Activated CD4-positive, alpha-beta memory T cell treated with anti-CD3 and anti-CD28 coated beads, Interleukin-2, amount 10 ng/mL, durations not matched to agents 7 days and 5 days (primary cell): ENCODE measurements at regions not wholly inside any gene's neighbourhood (a gene's known extent, or its start where the extent isn't known, plus 50 kb on each side); places are given as distances from the start of the nearest gene placed in this dataset.
"Not testable (repeated sequence)": the region's sequence is repeated elsewhere in the genome, so short reads cannot be mapped to it uniquely, and the experiment has no call there.

Source experiments
- CTCF ChIA-PET: fragments of 350-600 bp; sonication (Branson Sonifier 250); formaldehyde crosslinking; loops from one replicate; lab custom pipeline; 2021; ENCODE audit warnings: antibody characterized with exemption, inconsistent platforms; lab: Charles Lee
- POLR2A ChIA-PET: fragments of 350-600 bp; sonication (Branson Sonifier 250); formaldehyde crosslinking; loops from one replicate; lab custom pipeline; 2021; ENCODE audit warnings: antibody characterized with exemption; lab: Charles Lee
- DNase-seq: peaks from one replicate; pipeline ENCODE4 v3.0.0-alpha.2; 2020
- H3K27ac Mint-ChIP-seq: one replicate; pipeline ENCODE4 v1.8.0; 2021; ENCODE audit warnings: mild to moderate bottlenecking, mixed read lengths
- H3K27me3 Mint-ChIP-seq: one replicate; pipeline ENCODE4 v1.8.0; 2021; ENCODE audit warnings: mixed read lengths
- H3K36me3 Mint-ChIP-seq: one replicate; pipeline ENCODE4 v1.8.0; 2021; ENCODE audit warnings: low read depth, mixed read lengths
- H3K4me1 Mint-ChIP-seq: one replicate; pipeline ENCODE4 v1.8.0; 2021; ENCODE audit warnings: mixed read lengths
- H3K4me3 Mint-ChIP-seq: one replicate; pipeline ENCODE4 v1.8.0; 2021; ENCODE audit warnings: mild to moderate bottlenecking, mixed read lengths
- H3K9me3 Mint-ChIP-seq: one replicate; pipeline ENCODE4 v1.8.0; 2021; ENCODE audit warnings: mixed read lengths

GRCh38 chr1:98575955-98576354 is 85.6 kb upstream of the SNX7 start:
- no peaks in the 10 kb centered on the region for H3K4me1 Mint-ChIP-seq
- ChIA-PET POLR2A (no interaction called here), CTCF (no interaction called here)
- no peak overlapping the region for H3K4me3 Mint-ChIP-seq
- no peak overlapping the region for H3K27ac Mint-ChIP-seq
- no peaks in the 10 kb centered on the region for H3K36me3 Mint-ChIP-seq
- DNase-seq, result no peak
- no peaks in the 10 kb centered on the region for H3K9me3 Mint-ChIP-seq
- no peaks in the 10 kb centered on the region for H3K27me3 Mint-ChIP-seq

DNA sequence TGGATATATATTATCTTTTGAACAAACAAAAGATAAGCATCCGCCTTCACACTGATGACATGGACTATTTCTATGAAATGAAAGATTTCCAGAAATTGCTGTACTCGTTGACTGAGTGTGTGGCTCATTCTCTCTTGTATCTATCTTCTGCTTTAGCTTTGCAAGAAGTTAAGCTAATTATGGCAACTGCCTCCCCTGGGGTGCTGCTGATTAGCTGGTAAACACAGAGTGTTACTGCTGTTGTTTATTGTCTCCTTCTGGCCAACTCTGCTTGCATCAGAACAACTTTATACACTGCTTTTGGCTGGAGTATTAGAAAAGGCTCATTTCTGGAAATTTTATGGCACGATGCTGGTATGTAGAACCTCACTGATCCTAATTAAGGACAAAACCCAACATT is 95.6 kb upstream of the SNX7 start:
- ChIA-PET POLR2A (no interaction called here), CTCF (no interaction called here)
- DNase-seq, result no peak
- Mint-ChIP-seq H3K4me1 (no peaks in the 10 kb centered on the region), H3K36me3 (no peaks in the 10 kb centered on the region), H3K27ac (no peak overlapping the region), H3K27me3 (no peaks in the 10 kb centered on the region), H3K9me3 (peaks cover 9% of the 10 kb centered on the region), H3K4me3 (no peak overlapping the region)

GRCh38 chr1:98559291-98559690 is 102.2 kb upstream of the SNX7 start:
- ChIA-PET POLR2A (no interaction called here), CTCF (no interaction called here)
- DNase-seq, result no peak
- no peak overlapping the region for H3K27ac Mint-ChIP-seq
- H3K4me3 Mint-ChIP-seq, result no peak overlapping the region
- no peaks in the 10 kb centered on the region for H3K36me3 Mint-ChIP-seq
- no peaks in the 10 kb centered on the region for H3K27me3 Mint-ChIP-seq
- no peaks in the 10 kb centered on the region for H3K4me1 Mint-ChIP-seq
- peaks cover 9% of the 10 kb centered on the region for H3K9me3 Mint-ChIP-seq

GRCh38 chr1:98557895-98558294 is 103.6 kb upstream of the SNX7 start:
- H3K27me3 Mint-ChIP-seq, result no peaks in the 10 kb centered on the region
- no peaks in the 10 kb centered on the region for H3K36me3 Mint-ChIP-seq
- no peak for DNase-seq
- H3K27ac Mint-ChIP-seq, result no peak overlapping the region
- no peaks in the 10 kb centered on the region for H3K4me1 Mint-ChIP-seq
- ChIA-PET CTCF (no interaction called here), POLR2A (no interaction called here)
- H3K9me3 Mint-ChIP-seq, result peaks cover 4% of the 10 kb centered on the region
- H3K4me3 Mint-ChIP-seq, result no peak overlapping the region

- no peak overlapping the region for H3K27ac Mint-ChIP-seq
- ChIA-PET CTCF (no interaction called here), POLR2A (no interaction called here)
- no peaks in the 10 kb centered on the region for H3K9me3 Mint-ChIP-seq
- H3K4me1 Mint-ChIP-seq, result no peaks in the 10 kb centered on the region
- H3K36me3 Mint-ChIP-seq, result no peaks in the 10 kb centered on the region
- H3K27me3 Mint-ChIP-seq, result no peaks in the 10 kb centered on the region
- DNase-seq, result no peak
- H3K4me3 Mint-ChIP-seq, result no peak overlapping the region
These were observed 104.9 kb upstream of the SNX7 start for GRCh38 chr1:98556521-98557158.

DNA sequence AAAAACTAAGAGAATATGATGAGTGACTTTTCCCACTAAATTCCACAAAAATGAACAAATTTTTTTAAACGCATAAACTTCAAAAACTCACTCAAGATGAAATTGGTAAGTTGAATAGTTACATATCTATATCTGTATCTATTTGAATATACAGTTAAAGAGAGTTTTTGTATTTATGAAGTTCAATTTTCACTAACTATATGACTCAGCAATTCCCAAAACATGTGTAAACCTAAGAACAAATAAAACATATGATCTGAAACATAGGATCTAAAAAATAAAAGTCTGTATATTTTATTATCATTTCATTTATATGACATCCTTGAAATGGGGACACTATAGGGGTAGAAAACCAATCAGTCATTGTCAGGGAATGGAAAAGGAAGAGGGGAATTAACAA is 105.7 kb upstream of the SNX7 start:
- CTCF ChIA-PET, result no interaction called here
- Mint-ChIP-seq H3K27ac (no peak overlapping the region), H3K4me3 (no peak overlapping the region), H3K36me3 (no peaks in the 10 kb centered on the region), H3K9me3 (no peaks in the 10 kb centered on the region), H3K27me3 (no peaks in the 10 kb centered on the region), H3K4me1 (no peaks in the 10 kb centered on the region)
- POLR2A ChIA-PET, result no interaction called here
- no peak for DNase-seq

- H3K36me3 Mint-ChIP-seq, H3K27me3 Mint-ChIP-seq, CTCF ChIA-PET, H3K27ac Mint-ChIP-seq, H3K4me1 Mint-ChIP-seq, DNase-seq, POLR2A ChIA-PET, H3K9me3 Mint-ChIP-seq, H3K4me3 Mint-ChIP-seq: not testable (repeated sequence)
These were observed 108.9 kb upstream of the SNX7 start for GRCh38 chr1:98552576-98553074.

DNA sequence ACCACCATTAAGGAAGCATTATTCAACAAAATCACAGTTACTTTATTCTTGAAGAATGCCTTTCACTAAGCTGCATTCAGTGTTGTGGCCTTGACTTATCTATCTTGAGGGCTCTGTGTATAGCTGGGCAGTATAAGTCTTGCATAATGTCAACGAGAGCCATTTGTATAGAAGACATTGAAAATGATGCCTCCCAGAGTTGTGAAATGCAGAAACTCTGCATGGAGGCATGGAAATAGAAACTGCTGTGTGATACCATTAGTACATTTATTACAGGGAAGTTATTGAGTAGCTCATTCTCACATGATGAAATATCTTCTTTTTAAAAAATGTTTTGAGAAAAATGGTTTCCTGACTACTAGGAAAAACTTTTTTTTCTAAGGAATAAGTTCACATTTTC is 111.4 kb upstream of the SNX7 start:
- DNase-seq, result no peak
- Mint-ChIP-seq H3K27me3 (no peaks in the 10 kb centered on the region), H3K36me3 (no peaks in the 10 kb centered on the region), H3K9me3 (no peaks in the 10 kb centered on the region), H3K4me3 (no peak overlapping the region), H3K27ac (no peak overlapping the region), H3K4me1 (no peaks in the 10 kb centered on the region)
- ChIA-PET POLR2A (no interaction called here), CTCF (no interaction called here)

DNA sequence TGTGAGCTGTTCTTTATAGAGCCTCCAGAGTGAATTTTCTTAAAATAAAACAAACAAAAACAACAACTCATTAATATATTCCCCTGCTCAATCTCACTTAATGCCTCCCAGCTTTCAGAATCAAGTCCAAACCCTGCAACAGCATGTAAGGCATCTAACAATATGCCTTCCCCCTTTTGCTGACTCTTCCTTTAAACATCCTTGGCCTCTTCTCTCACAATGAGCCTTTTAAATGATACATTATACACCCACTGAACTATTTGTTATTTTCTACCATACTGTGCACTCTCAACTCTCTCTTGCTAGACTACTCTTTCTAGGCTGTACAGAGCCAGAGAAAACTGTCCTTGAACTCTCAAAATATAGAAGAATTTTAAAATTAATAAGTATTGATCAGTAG is 115.2 kb upstream of the SNX7 start:
- ChIA-PET CTCF (no interaction called here), POLR2A (no interaction called here)
- no peaks in the 10 kb centered on the region for H3K9me3 Mint-ChIP-seq
- DNase-seq, result no peak
- H3K27me3 Mint-ChIP-seq, result no peaks in the 10 kb centered on the region
- no peaks in the 10 kb centered on the region for H3K4me1 Mint-ChIP-seq
- H3K36me3 Mint-ChIP-seq, result no peaks in the 10 kb centered on the region
- no peak overlapping the region for H3K4me3 Mint-ChIP-seq
- H3K27ac Mint-ChIP-seq, result no peak overlapping the region

DNA sequence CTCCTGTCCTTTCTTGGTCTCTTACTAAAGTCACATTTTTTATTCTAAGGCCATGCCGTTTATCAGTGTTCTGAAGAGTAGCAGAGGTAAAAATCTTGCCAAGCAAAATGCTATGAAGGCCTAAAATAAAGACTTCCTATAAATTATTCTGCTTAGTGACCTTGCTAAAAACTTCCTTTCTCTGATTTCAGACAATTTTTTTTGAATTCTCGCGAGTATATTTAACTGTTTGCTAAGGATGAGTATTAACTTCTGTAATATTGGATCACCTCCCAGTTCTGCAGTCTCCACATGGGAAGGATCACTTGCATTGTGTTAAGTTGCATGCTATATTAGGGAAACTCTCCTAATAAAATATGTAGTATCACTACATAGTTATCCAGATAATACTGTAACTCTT is 123.4 kb upstream of the SNX7 start:
- no peaks in the 10 kb centered on the region for H3K27me3 Mint-ChIP-seq
- no peak for DNase-seq
- H3K9me3 Mint-ChIP-seq, result peaks cover 3% of the 10 kb centered on the region
- ChIA-PET POLR2A (no interaction called here), CTCF (no interaction called here)
- no peak overlapping the region for H3K27ac Mint-ChIP-seq
- no peaks in the 10 kb centered on the region for H3K36me3 Mint-ChIP-seq
- H3K4me1 Mint-ChIP-seq, result no peaks in the 10 kb centered on the region
- H3K4me3 Mint-ChIP-seq, result no peak overlapping the region

DNA sequence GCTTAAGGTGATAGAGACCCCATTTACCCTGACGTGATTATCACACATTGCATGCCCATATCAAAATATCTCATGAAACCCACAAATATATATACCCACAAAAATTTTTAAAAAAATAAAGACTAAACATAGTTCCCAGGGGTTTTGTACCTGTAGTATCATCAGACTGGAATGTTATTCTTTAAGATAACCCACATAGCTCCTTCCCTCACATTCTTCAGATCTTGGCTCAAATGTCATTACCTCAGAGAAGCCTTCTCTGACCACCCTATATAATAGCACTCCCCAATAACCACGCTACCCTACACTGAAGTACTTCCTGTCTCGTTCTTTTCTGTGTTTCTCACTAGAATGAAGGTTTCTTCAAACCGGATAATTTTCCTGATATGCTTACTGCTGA is 138.3 kb upstream of the SNX7 start:
- DNase-seq, result no peak
- Mint-ChIP-seq H3K36me3 (no peaks in the 10 kb centered on the region), H3K27me3 (no peaks in the 10 kb centered on the region), H3K4me1 (no peaks in the 10 kb centered on the region), H3K27ac (no peak overlapping the region), H3K9me3 (peaks cover 9% of the 10 kb centered on the region), H3K4me3 (no peak overlapping the region)
- CTCF ChIA-PET, result no interaction called here
- POLR2A ChIA-PET, result no interaction called here

DNA sequence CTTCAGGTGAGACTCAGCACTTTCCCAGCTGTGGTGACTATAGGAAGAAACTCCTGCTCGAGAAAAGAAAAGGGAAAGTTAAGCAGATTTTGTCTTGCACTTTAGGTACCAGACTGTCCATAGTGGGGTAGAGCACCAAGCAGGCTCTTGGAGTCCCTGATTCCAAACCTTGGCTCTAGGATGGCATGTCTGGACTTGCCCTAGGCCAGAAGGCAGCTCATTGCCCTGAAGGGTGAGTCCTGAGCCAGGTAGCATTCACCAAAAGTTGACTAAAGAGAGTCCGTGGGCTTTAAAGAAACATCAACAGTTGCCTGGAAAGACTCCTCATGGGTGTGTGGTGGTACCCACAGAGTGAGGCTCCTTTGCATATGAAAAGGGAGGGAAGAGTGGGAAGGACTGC is 145.2 kb upstream of the SNX7 start:
- CTCF ChIA-PET, result no interaction called here
- no peaks in the 10 kb centered on the region for H3K4me1 Mint-ChIP-seq
- POLR2A ChIA-PET, result no interaction called here
- no peak for DNase-seq
- H3K36me3 Mint-ChIP-seq, result no peaks in the 10 kb centered on the region
- H3K4me3 Mint-ChIP-seq, result no peak overlapping the region
- no peaks in the 10 kb centered on the region for H3K27me3 Mint-ChIP-seq
- no peak overlapping the region for H3K27ac Mint-ChIP-seq
- peaks cover 5% of the 10 kb centered on the region for H3K9me3 Mint-ChIP-seq

DNA sequence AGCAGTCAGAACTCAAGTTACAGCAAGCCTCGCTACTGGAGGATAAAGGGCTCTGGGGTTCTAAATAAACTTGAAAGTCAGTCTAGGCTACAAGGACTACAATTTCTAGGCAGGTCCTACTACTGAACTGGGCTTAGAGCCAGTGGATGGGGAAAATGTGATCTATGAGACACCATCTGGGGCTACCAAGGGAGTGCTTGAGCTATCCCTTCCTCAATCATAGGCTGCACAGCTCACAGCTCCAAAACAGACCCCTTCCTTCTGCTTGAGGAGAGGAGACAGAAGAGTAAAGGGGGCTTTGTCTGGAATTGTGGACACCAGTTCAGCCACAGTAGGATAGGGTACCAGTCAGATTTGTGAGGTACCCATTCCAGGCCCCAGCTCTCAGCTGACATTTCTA is 145.8 kb upstream of the SNX7 start:
- Mint-ChIP-seq H3K36me3 (no peaks in the 10 kb centered on the region), H3K4me1 (no peaks in the 10 kb centered on the region), H3K27me3 (no peaks in the 10 kb centered on the region), H3K4me3 (no peak overlapping the region), H3K9me3 (peaks cover 5% of the 10 kb centered on the region), H3K27ac (no peak overlapping the region)
- ChIA-PET CTCF (no interaction called here), POLR2A (no interaction called here)
- no peak for DNase-seq

DNA sequence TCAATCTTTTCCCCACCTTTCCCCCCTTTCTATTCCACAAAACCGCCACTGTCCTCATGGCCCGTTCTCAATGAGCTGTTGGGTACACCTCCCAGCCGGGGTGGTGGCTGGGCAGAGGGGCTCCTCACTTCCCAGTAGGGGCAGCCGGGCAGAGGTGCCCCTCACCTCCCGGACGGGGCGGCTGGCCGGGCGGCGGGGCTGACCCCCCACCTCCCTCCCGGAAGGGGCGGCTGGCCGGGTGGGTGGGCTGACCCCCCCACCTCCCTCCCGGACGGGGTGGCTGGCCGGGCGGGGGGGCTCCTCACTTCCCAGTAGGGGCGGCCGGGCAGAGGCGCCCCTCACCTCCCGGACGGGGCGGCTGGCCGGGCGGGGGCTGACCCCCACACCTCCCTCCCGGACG is 149.3 kb upstream of the SNX7 start:
- H3K9me3 Mint-ChIP-seq, POLR2A ChIA-PET, DNase-seq, H3K4me1 Mint-ChIP-seq, H3K36me3 Mint-ChIP-seq, H3K4me3 Mint-ChIP-seq, CTCF ChIA-PET, H3K27ac Mint-ChIP-seq, H3K27me3 Mint-ChIP-seq: not testable (repeated sequence)
